B cell (primary cell): ENCODE measurements at regions not wholly inside any gene's neighbourhood (a gene's known extent, or its start where the extent isn't known, plus 50 kb on each side); places are given as distances from the start of the nearest gene placed in this dataset.

Source experiments
- ATAC-seq: fragments of 200-7000 bp; cut with Tn5 transposase; one replicate; pipeline ENCODE4 v1.10.0; 2021; ENCODE audit warnings: low read depth, mild to moderate bottlenecking, moderate number of reproducible peaks, moderate library complexity
- CTCF ChIA-PET: fragments of 350-600 bp; sonication (Branson Sonifier 250); formaldehyde crosslinking; loops from one replicate; lab custom pipeline; 2021; ENCODE audit warnings: antibody characterized with exemption, inconsistent platforms; lab: Charles Lee
- POLR2A ChIA-PET: fragments of 350-600 bp; sonication (Branson Sonifier 250); formaldehyde crosslinking; loops from one replicate; lab custom pipeline; 2021; ENCODE audit warnings: antibody characterized with exemption; lab: Charles Lee
- DNase-seq: peaks from one replicate; pipeline ENCODE4 v3.0.0; 2013
- H2AFZ ChIP-seq: 2 replicates; pipeline ENCODE4 v1.6.1; 2012; ENCODE audit warnings: mild to moderate bottlenecking, low read depth, low read length; ENCODE audit not compliant: insufficient read depth, poor library complexity, severe bottlenecking
- H3K27ac ChIP-seq, 2 donors: 1 replicate in 1 of 2; 2 replicates in 1 of 2; pipeline ENCODE4 v1.5.1; 2012 to 2013; ENCODE audit warnings: low read length in 2 of 2, mild to moderate bottlenecking in 2 of 2, moderate library complexity in 1 of 2
- H3K27me3 ChIP-seq, 4 experiments: fragments of 200-600 bp in 1 of 4; sonication (generic) in 1 of 4; replicated peaks in 1 of 4; 1 replicate in 2 of 4; 2 replicates in 2 of 4; pipeline versions ENCODE4 v1.6.1 to v1.7.0; 2013 to 2016; ENCODE audit warnings: low read length in 3 of 4, mild to moderate bottlenecking in 2 of 4, mixed read lengths in 1 of 4, moderate library complexity in 1 of 4; ENCODE audit not compliant: insufficient read depth in 4 of 4, control insufficient read depth in 3 of 4; ENCODE audit errors: control extremely low read depth in 1 of 4
- H3K36me3 ChIP-seq, 2 experiments: replicated peaks in 1 of 2; 1 replicate in 1 of 2; 2 replicates in 1 of 2; pipeline versions ENCODE4 v1.6.1 to v1.7.1; 2013; ENCODE audit warnings: low read length in 1 of 2; ENCODE audit not compliant: insufficient read depth in 2 of 2, control insufficient read depth in 1 of 2; ENCODE audit errors: control extremely low read depth in 1 of 2, extremely low read depth in 1 of 2
- H3K4me1 ChIP-seq, 2 donors: fragments of 200-600 bp in 1 of 2; sonication (generic) in 1 of 2; 1 replicate in 1 of 2; 2 replicates in 1 of 2; pipeline versions ENCODE4 v1.5.1 to v1.6.1; 2013 to 2017; ENCODE audit warnings: low read length in 2 of 2; ENCODE audit not compliant: control insufficient read depth in 2 of 2, insufficient read depth in 2 of 2
- H3K4me2 ChIP-seq: replicated peaks from 2 replicates; pipeline ENCODE3; 2012; ENCODE audit warnings: mild to moderate bottlenecking, low read depth, low read length; ENCODE audit not compliant: poor library complexity, severe bottlenecking
- H3K4me3 ChIP-seq, 5 experiments: fragments of 200-600 bp in 1 of 5; sonication (generic) in 1 of 5; 1 replicate in 3 of 5; 2 replicates in 2 of 5; pipeline versions ENCODE4 v1.5.1 to v1.7.0; 2011 to 2016; ENCODE audit warnings: low read length in 4 of 5, mild to moderate bottlenecking in 4 of 5, low read depth in 2 of 5, control low read depth in 1 of 5, moderate library complexity in 1 of 5; ENCODE audit not compliant: insufficient read depth in 1 of 5; ENCODE audit errors: control extremely low read depth in 1 of 5, extremely low read depth in 1 of 5
- H3K79me2 ChIP-seq: fragments of 200-600 bp; sonication (generic); one replicate; pipeline ENCODE4 v1.6.0; 2016; ENCODE audit warnings: low read length; ENCODE audit not compliant: control insufficient read depth, insufficient read depth
- H3K9ac ChIP-seq: fragments of 200-600 bp; sonication (generic); 2 replicates; pipeline ENCODE4 v1.6.1; 2017; ENCODE audit warnings: mild to moderate bottlenecking, low read length, moderate library complexity
- H3K9me3 ChIP-seq, 3 donors: one replicate each; pipeline versions ENCODE4 v1.6.1 to v1.7.1; 2013; ENCODE audit warnings: low read length in 2 of 3; ENCODE audit not compliant: control insufficient read depth in 2 of 3, insufficient read depth in 1 of 3; ENCODE audit errors: control extremely low read depth in 1 of 3
- H4K20me1 ChIP-seq: 2 replicates; pipeline ENCODE4 v1.6.0; 2012; ENCODE audit warnings: mild to moderate bottlenecking, low read length; ENCODE audit not compliant: insufficient read depth, control insufficient read depth, poor library complexity, severe bottlenecking
- H3K27ac Mint-ChIP-seq: one replicate; pipeline ENCODE4 v1.8.0; 2021; ENCODE audit warnings: mixed read lengths
- H3K27me3 Mint-ChIP-seq: one replicate; pipeline ENCODE4 v1.8.0; 2021; ENCODE audit warnings: mixed read lengths
- H3K4me1 Mint-ChIP-seq: one replicate; pipeline ENCODE4 v1.8.0; 2021; ENCODE audit warnings: mixed read lengths
- H3K4me3 Mint-ChIP-seq: one replicate; pipeline ENCODE4 v1.8.0; 2021; ENCODE audit warnings: mixed read lengths
- H3K9me3 Mint-ChIP-seq: one replicate; pipeline ENCODE4 v1.8.0; 2022; ENCODE audit warnings: mixed read lengths; ENCODE audit not compliant: insufficient read depth
- CTCF ChIP-seq: fragments of 200-600 bp; IDR thresholded peaks from one replicate; pipeline ENCODE4 v1.8.0; 2022; ENCODE audit warnings: antibody characterized with exemption, mild to moderate bottlenecking
- EZH2 ChIP-seq: IDR thresholded peaks from 2 replicates; pipeline ENCODE4 v1.6.1; 2012; ENCODE audit warnings: borderline replicate concordance, low read depth, mild to moderate bottlenecking, moderate library complexity, low read length; ENCODE audit not compliant: insufficient read depth, poor library complexity, severe bottlenecking
- WGBS: methylation state at CpG from one replicate; pipeline ENCODE4 v1.1.5; 2013; ENCODE audit warnings: missing lambda C conversion rate; ENCODE audit not compliant: insufficient coverage; 5-methylcytosine and 5-hydroxymethylcytosine counted together
- intact Hi-C: fragments of 100-400 bp; cut with micrococcal nuclease; formaldehyde crosslinking; loops from one replicate; pipeline ENCODE4 v1.10.0; 2022

GRCh38 chr22:23397613-23398567 is 182.2 kb downstream of the IGLL1 start:
- Histone ChIP-seq H3K9me3 (peaks cover 0 to 2% (median 0%) of the 10 kb centered on the region in 3 donors), H3K4me3 (no peak overlapping the region), H3K4me2 (no peak overlapping the region), H3K79me2 (no peaks in the 10 kb centered on the region), H3K27ac (no peak overlapping the region), H2AFZ (no peak overlapping the region), H3K36me3 (no peaks in the 10 kb centered on the region), H4K20me1 (no peaks in the 10 kb centered on the region), H3K27me3 (no peaks in the 10 kb centered on the region), H3K9ac (no peak overlapping the region), H3K4me1 (peaks cover 2% of the 10 kb centered on the region in 2 donors)
- ATAC-seq, result no peak
- no peaks in the 10 kb centered on the region for H3K9me3 Mint-ChIP-seq
- H3K27me3 Mint-ChIP-seq, result no peaks in the 10 kb centered on the region
- no peak overlapping the region for H3K4me3 Mint-ChIP-seq
- 90% methylated on average over 26 of the region's 29 CpGs for WGBS
- no peak overlapping the region for H3K27ac Mint-ChIP-seq
- ChIA-PET POLR2A (no interaction called here), CTCF (no interaction called here)
- peaks cover 1% of the 10 kb centered on the region for H3K4me1 Mint-ChIP-seq
- TF ChIP-seq CTCF (no peak), EZH2 (no peak)
- no peak for DNase-seq
- intact Hi-C loops, result no loop called here

GRCh38 chr22:23397008-23397612 is 183.0 kb downstream of the IGLL1 start:
- Mint-ChIP-seq H3K4me3 (no peak overlapping the region), H3K9me3 (no peaks in the 10 kb centered on the region), H3K27ac (no peak overlapping the region), H3K27me3 (peaks cover under 1% of the 10 kb centered on the region), H3K4me1 (peaks cover under 1% of the 10 kb centered on the region)
- peaks cover 0 to 2% (median 0%) of the 10 kb centered on the region in 3 donors for H3K9me3 ChIP-seq
- H4K20me1 ChIP-seq, result no peaks in the 10 kb centered on the region
- no peaks in the 10 kb centered on the region for H3K4me1 ChIP-seq
- ChIA-PET POLR2A (no interaction called here), CTCF (no interaction called here)
- H3K4me2 ChIP-seq, result no peak overlapping the region
- H3K27ac ChIP-seq, result no peak overlapping the region
- no peak overlapping the region for H2AFZ ChIP-seq
- intact Hi-C loops, result no loop called here
- no peaks in the 10 kb centered on the region for H3K79me2 ChIP-seq
- H3K4me3 ChIP-seq, result no peak overlapping the region
- no peak overlapping the region for H3K9ac ChIP-seq
- TF ChIP-seq EZH2, result no peak
- no peak for TF ChIP-seq CTCF
- DNase-seq (no peak), ATAC-seq (no peak)
- no peaks in the 10 kb centered on the region for H3K36me3 ChIP-seq
- 93% methylated on average over 26 of the region's 26 CpGs for WGBS
- H3K27me3 ChIP-seq, result no peaks in the 10 kb centered on the region
